ENCODE measurements at regions not wholly inside any gene's neighbourhood (a gene's known extent, or its start where the extent isn't known, plus 50 kb on each side); places are given as distances from the start of the nearest gene placed in this dataset.
"Not testable (repeated sequence)": the region's sequence is repeated elsewhere in the genome, so short reads cannot be mapped to it uniquely, and the experiment has no call there.

DNA sequence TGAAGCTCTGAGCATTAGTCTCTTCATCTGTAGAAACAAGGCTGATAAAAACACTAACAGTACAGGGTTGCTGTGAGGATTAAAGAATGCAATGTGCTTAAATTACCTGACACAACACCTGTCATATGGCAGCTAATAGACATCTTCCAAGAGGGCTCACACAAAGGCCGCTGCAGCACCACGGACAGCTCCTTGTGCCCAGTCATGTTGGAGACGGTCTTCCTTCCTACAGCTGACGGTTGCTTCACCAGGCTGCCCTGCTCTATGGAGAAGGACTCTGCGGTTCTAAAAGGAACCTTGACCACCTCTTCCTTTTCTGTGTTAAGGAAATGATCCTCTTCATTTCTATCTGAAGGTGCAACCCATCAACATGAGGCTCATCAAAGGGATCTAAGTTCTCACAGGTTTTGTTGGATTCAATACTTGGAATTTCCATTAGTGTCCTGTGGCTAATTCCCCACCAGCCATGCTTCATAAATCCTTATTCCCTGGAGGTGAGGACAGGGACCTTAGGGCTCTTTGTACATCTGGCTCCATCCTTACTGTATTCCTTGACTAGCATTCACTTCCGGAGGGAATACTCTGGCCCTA, 138.9 kb upstream of the CES5A start:
- DNase-seq (ENCODE audit: low read depth) = peak; percentile 5

DNA sequence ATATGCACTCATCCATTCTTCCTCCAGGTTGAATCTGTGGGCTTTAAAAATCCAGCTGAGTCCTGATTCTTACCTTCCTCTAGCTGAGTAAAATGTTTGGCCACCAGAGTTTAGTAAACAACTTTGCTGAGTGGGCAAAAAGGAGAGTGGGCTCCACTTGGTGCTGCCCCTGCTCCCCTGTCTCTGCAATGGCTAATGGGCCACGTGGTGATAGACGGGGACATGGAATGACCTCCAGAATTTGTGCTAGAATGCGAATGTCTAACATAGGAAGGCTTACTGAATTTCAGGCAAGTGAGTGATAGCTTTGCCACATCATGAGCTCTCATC, 137.3 kb upstream of the CES5A start:
- no peak for DNase-seq (ENCODE audit: low read depth)

DNA sequence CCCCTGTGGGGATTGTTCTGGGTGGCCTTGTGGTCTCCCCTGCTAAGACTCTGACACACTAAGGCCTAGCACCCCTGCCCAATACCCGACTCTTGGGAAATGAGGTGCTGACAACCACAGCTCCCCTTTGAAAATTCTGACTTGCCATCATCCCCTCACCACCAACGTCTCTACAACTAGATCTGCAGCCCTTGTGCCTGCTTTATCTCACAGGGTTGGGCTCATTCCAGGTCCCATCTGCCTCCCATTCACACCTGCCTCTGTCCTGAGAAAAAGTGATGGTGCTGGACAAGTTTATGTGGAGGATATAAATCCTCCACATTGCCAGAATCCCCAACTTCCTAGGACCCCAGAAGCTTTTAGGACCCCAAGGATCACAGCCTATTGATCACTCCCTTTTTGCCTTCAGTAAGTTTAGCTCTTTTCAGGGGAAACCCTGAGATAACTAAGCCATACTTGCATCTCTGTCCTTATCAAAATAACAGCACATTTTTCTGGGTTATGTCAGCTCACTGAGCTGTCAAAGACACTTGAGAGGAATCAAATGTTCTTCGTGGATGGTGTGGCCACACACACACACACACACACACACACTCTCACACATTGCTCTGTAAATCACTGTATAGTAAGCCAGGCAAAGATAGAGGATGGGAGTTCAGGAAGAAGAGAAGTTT, 136.8 kb upstream of the CES5A start:
- DNase-seq (ENCODE audit: low read depth) = no peak

DNA sequence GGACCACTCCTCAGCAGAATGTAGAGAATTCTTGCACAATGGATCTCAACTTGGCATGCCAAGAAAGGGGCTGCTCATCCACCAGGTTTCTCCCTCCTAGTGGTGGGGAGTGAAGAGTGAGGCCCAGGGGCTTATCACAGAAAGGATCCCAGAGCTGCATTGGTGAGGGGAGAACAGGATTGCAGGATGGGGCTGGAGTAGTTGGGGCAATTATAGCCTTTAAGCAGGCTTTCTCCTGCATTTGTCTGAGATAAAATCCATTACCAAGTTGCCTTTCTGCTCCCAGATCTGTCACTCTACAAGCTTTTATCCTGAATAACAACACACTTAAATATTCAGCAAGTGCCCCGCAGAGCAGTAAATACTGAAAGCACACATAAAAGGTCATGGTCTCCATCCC, 130.8 kb upstream of the CES5A start:
- no peak for DNase-seq (ENCODE audit: low read depth)

DNA sequence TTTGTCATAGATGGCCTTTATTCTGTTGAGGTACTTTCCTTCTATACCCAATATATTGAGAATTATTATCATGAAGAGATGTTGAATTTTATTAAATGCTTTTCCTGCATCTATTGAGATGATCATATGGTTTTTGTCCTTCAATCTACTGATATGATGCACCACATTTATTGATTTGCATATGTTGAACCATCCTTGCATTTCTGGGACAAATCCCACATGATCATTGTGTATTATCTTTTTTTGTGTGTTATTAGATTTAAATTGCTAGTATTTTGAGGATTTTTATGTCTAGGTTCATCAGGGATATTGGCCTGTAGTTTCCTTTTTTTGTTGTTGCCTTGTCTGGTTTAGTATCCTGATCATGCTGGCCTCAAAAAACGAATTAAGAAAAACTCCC, 124.5 kb upstream of the CES5A start:
- no peak for DNase-seq (ENCODE audit: low read depth)

DNA sequence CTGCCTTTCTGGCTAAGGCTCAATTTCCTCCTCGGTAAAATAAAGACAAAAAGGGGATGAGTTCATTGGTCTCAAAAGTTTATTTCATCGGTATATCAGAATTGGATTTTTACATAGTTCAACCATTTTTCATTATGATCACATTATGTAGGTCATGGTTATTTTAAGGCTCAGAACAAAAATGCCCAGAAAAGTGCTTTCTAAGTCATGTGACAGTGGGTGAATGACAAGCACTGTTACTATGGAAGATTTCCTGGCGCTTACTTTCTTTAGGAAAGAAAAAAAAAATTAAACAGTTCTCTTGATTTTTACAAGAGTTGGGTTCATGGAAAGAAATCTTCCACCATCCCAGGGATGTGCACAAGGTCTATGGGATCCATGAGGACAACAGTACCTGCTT, 117.9 kb upstream of the CES5A start:
- DNase-seq (ENCODE audit: low read depth) = no peak

DNA sequence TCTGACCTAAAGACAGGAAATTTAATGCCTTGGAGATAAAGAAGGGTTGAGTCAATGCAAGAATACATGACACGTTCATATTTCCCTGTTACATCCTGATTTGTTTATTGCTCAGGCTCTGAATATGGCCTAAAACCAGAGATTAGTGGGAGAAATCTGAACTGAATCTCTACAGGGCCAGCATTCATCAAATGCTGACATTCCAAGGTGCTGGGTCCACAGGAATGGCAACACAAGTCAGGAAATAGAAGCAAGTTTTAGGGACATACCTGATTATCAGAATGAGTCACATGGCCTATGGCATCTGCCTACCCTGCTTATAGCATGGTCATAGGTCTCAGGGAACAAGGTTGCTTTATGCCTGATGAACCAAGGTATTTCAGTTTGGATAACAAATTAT, 117.4 kb upstream of the CES5A start:
- no peak for DNase-seq (ENCODE audit: low read depth)

DNA sequence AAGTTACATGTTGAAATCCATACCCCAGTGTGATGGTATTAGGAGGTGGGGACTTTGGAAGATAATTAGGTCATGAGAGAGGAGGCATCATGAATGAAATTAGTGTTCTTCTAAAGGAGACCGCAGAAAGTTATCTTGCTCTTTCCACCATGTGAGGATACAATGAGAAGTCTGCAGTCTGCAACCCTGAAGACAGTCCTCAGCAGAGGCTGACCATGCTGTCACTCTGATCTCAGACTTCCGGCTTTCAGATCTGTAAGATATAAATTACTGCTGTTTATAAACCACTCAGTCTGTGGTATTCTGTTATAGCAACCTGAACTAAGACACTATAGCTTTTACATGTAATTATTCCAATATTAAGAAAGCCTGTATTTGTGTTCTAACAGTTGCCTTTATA, 116.7 kb upstream of the CES5A start:
- no peak for DNase-seq (ENCODE audit: low read depth)

DNA sequence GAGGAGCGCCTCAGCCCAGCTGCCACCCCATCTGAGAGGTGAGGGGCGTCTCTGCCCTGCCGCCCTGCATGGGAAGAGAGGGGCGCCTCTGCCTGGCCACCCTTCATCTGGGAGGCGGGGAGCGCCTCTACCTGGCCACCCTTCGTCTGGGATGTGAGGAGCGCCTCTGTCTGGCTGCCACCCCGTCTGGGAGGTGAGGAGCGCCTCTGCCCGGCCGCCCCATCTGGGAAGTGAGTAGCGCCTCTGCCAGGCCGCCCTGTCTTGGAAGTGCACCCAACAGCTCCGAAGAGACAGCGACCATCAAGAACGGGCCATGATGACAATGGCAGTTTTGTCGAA, 114.4 kb upstream of the CES5A start:
- no peak for DNase-seq (ENCODE audit: low read depth)

DNA sequence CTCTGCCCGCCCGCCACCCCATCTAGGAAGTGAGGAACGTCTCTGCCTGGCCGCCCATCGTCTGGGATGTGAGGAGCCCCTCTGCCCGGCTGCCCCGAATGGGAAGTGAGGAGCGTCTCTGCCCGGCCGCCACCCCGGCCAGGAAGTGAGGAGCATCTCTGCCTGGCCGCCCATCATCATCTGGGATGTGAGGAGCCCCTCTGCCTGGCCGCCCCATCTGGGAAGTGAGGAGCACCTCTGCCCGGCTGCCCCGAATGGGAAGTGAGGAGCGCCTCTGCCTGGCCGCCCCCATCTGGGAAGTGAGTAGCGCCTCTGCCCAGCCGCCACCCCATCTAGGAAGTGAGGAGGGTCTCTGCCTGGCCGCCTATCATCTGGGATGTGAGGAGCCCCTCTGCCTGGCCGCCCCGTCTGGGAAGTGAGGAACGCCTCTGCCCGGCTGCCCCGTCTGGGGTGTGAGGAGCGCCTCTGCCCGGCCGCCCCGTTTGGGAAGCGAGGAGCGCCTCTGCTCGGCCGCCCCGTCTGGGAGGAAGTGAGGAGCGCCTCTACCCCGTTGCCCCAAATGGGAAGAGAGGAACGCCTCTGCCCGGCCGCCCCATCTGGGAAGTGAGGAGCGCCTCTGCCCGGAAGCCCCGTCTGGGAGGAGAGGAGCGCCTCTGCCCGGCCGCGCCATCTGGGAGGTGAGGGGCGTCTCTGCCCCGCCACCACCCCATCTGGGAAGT, 113.8 kb upstream of the CES5A start:
- not testable (repeated sequence) for DNase-seq (ENCODE audit: low read depth)

DNA sequence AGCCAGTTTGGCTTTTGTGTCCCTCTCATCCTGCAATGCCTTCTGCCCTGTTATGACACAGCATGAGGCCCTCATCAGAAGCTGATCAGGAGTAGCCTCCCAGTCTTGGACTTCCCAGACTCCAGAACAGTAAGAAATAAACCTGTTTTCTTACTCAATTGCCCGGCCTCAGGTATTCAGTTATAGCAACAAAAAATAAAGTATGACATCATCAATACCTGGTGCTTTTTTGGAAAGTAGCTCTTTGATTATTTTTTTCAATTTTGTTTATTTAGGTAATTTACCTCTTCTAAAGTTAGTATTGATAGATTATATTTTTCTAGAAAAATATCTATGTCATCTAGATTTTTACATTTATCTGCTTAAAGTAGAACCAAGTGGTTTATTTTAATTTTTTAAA, 112.8 kb upstream of the CES5A start:
- DNase-seq (ENCODE audit: low read depth) = no peak

DNA sequence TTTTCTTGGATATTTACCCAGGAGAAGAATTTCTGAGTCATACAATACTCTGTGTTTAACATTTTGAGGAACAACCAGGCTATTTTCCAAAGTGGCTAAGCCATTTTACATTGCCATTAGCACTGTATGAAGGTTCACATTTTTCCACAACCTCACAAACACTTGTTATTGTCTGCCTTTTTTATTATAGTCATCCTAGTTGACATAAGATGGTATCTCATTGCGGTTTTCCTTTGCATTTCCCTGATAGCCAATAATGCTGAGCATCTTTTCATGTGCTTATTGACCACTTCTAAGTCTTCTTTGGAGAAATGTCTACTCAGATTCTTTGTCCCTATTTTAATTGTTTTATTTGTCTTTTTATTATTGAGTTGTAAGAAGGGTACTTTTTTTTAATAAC, 107.4 kb upstream of the CES5A start:
- DNase-seq (ENCODE audit: low read depth) = no peak

DNA sequence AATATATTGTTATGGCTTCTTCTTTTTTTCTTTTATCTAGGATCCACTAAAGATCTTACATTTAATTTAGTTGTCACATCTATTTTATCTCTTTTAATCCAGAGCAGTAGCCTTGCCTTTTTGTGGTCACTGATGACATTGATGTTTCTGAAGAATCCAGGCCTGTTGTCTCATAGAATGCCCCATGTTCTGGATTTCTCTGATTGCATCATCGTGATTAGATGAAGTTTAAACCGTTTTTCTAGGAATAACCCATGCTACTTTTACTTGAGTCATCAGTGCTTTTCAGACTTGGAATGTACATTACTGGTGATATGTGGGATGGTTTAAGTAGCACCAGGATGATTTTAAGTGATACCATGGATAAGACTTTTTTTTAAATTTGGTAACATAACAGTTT, 106.4 kb upstream of the CES5A start:
- no peak for DNase-seq (ENCODE audit: low read depth)

DNA sequence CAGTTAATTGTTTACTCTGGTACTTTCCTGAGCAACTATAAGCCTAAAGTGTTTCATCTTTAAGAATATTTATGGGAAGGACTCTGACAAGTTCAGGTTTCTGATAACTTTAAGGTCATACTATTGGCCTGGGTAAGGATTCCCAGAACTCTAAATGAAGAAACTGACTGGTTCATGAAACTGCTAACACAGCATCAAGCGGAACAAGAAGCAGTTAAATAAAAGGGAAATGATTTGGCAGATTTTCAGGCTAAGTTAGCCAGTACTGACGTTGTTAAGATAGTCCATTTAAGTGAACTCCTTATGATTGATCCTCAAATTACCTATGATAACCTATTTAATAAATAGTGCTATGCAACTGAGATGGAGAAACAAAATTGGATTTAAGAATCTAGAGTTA, 101.6 kb upstream of the CES5A start:
- no peak for DNase-seq (ENCODE audit: low read depth)

DNA sequence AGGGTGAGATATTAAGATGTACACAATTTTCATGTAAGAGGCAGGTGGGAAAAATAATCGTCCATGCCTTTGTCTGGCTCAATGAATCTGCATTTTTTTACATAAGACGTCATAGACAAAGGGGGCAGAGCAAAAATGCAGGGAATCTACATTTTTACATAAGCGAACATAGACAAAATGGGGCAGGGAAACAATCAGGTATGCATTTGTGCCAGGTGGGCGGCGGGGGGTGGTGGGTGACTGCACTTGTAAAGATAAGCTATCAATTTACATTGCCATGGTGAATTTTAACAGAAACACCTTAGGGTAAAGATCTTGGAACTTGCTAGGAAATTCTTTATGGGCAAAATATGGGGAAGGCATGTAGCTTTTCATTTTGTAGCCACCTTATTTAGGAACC, 96.3 kb upstream of the CES5A start:
- no peak for DNase-seq (ENCODE audit: low read depth)

DNA sequence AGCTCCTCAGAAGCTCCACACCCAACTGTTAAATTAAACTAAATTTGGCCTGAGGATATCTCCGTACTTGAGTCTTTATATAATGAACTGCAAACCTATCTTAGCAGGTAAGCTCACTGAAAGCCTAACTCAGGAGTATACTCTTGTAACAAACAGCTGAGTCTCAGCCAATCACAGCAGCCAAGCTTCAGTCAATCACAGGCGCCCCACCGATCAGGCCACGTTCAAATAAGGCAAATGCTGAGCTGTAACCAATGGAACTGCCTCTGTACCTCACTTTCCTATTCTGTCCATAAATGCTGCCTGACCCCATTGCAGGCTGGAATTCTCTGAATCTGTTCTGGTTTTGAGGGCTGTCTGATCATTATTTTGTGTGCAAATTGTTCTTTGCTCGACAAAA, 93.0 kb upstream of the CES5A start:
- DNase-seq (ENCODE audit: low read depth) = no peak

DNA sequence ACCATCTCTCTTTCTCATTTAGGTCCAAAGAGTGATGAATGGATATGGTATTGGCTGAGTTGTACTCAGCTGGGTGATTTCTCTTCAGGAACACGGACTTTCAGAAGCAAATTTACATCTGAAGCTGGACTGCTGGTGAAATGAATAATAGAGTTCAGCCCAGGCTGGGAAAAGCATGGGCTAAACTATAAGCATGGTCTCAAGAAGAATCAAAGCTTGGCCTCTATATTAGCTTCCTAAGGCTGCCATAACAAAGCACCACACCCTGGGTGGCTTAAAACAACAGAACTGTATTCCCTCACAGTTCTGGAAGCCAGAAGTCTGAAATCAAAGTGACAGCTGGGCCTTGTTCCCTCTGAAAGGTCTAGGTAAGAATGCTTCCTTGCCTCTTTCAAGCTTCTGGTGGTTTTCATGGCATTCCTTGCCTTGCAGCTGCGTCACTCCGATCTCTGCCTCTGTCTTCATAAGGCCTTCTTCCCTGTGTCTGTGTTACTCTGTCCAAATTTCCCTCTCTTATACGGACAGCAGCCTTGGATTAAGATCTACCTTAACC, 89.8 kb upstream of the CES5A start:
- DNase-seq (ENCODE audit: low read depth) = no peak

DNA sequence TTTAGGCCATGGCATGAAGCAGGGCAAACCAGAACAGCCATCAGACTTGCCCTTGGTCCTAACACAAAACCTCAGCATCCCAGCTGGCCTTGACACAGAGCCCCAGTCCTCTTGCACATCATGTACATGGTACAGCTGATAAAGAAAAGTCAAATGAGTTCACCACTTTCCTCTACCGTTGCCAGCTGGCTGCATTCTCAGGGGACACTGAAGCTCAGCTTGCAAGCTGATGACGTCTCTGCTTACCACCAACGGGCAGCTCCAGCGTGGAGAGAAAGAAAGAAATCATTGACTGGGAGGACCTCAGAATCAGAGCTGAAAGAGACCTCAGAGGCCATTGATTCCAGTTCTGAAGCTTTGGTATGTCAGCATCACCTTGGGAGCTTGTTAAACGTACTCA, 80.7 kb upstream of the CES5A start:
- no peak for DNase-seq (ENCODE audit: low read depth)

DNA sequence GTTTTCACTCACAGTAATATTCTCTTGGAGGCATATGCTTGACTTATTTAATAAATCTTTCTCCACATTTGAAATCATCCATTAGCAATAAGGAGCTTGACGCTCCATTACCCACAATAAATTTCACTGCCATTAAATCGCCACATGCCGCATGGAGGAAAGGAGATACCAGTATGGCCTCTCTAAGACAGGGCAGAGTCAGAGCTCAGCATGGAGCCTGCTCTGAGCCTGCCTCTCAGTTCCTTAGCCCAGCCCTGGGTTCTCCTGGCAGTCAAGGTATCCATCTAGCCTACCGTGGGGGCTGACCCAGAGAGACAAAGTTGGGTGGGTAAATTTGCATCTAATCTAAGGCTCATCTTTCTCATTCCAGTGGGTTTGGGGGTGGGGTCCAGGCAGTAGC, 80.3 kb upstream of the CES5A start:
- no peak for DNase-seq (ENCODE audit: low read depth)

DNA sequence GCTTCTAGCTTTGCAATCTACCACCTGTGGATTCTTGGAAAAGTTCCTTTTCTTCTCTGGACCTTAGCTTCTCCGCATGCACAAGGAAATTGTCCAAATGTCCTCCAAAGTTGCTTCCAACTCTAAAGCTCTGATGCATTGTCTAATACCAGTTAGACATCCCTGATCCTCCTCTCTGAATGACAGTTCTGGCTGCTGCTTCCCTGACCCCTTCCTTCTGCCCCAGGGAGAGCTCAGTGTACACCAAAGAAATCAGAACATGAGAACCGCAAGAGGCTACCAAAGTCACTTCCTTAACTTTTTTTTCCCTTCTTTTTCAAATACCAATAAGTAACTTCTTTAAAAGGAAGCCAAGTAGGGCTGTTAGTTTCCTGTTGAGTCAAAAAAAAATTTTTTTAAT, 79.7 kb upstream of the CES5A start:
- DNase-seq (ENCODE audit: low read depth) = no peak

DNA sequence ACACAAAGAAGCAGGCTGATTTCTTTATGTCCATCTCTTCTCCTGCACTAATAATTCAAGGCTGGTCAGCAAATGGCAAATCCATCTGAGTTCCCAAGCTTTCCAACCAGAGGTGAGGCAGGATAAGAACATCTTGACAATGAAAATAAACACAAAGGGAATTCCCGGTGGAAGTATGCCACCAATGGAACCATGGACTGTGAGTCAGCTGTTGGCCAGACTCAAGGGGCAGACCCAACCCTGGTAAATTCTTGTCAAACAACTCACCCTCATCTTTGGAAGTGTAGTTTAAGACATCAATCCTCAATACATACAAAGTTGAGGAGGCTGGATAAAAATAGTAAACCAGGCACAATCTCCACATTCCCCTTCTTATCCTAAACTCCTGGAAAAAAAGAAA, 74.3 kb upstream of the CES5A start:
- no peak for DNase-seq (ENCODE audit: low read depth)

DNA sequence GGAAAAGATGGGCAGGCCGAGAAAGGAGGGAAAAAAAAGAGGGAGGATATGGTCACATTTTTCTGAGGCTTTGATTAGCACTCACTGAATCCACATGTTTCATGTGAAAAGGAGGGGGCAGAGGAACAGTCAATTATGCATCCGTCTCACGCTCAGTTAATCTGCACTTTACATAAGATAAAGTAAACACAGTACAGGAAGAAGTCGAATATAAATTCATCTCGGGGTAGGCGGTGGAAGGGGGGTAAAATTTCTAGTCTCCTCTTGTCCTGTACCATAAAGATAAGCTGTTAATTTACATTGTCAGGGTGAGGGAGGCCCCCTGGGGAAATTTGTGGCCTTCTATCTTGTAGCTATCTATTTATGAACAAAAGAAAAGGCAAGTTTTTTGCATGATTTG, 73.1 kb upstream of the CES5A start:
- no peak for DNase-seq (ENCODE audit: low read depth)

DNA sequence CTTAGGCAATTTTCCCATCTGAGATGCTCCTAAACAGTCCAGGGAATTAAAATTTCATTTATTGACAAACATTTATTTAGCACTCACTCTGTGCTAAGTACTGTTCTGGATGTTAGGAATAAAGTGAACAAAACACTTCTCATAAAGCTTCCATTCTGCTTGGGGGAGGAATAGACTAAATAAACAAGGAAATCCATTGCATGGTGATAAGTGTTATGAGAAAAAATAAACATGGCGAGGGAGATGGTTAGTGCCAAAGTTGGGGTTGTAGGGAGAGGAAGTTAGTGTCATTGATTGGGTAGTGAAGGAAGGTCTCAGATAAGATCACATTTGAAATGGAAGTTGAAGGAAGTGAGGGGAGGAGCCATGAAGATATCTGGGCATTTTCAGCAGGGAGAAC, 72.2 kb upstream of the CES5A start:
- DNase-seq (ENCODE audit: low read depth) = no peak

DNA sequence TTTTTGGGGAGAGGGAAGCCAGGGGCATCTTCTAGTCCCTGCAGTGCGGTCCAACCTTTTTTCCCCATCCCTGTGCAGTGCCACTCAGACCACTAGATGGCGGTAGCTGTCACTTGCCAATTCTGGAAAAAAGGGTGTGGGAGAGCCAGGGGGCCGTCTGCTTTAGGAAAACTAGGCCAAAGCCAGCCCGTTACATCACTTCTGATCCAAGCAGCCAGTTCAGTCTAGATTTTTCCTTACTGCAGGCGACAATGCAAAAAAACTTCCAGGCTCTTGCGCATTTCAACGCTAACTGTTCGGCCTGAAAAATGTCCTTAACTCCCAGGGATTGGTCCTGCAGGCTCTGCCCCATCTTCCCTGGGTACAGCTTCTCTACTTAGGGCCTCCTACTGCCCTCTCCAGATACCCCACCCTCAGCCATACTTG, 69.2 kb upstream of the CES5A start:
- DNase-seq (ENCODE audit: low read depth) = peak; percentile 23
